ENCODE measurements at regions not wholly inside any gene's neighbourhood (a gene's known extent, or its start where the extent isn't known, plus 50 kb on each side); places are given as distances from the start of the nearest gene placed in this dataset.

DNA sequence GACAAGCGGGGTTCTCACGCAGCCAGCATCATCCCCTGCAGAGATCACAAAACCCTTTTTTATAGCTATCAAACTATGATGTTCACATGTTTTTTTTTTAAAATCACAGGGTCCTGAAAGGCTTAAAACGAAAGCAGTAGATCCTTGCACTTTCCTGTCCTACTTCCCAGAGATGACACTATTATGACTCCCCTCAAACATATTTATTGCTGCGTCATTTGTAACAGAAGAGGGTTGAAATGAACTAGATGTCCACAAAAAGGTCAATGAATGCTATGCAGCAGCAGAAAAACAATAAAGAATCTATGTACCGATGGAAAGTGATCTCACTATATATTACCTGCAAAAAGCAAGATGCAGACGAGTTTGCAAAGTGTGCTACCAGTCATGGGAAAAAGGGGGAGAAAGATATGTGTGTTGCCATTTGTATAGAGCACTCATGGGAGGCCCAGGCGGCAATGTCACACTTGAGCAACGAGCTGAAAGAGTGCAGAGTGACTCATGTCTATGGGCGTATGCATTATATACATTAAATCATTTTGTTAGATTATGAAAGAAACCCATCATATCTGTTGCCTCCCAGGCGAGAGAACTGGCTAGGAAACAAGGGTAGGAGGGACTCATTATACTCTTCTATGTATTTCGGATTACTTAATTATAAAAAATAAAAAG lies 68.9 kb upstream of the PARP1 start:
- TF ChIP-seq ZFYVE20 (CRISPR knock-in tag; IDR thresholded peaks at IDR 0.05; ENCODE audit: borderline replicate concordance, low read depth) (no peak), RNF2 (conservative IDR thresholded peaks at IDR 0.05; ENCODE audit: low read depth) (no peak), U2AF1 (optimal IDR thresholded peaks at IDR 0.05; ENCODE audit: low read depth, low read length) (no peak), POLR2A (IDR thresholded peaks at IDR 0.05; ENCODE audit: insufficient read depth in 1 of 2, low read depth in 2 of 2, low read length in 2 of 2) (no peak), EP300 (IDR thresholded peaks at IDR 0.05; ENCODE audit: low read depth in 2 of 2, low read length in 2 of 2) (no peak), EP300 (CRISPR knock-in tag; IDR thresholded peaks at IDR 0.05; ENCODE audit: borderline replicate concordance) (no peak), RXRA (CRISPR knock-in tag; IDR thresholded peaks at IDR 0.05) (no peak), ZNF549 (CRISPR knock-in tag; IDR thresholded peaks at IDR 0.05) (no peak), ZZZ3 (CRISPR knock-in tag; IDR thresholded peaks at IDR 0.05; ENCODE audit: borderline replicate concordance) (no peak)
- TF ChIP-seq, protein P1, sequence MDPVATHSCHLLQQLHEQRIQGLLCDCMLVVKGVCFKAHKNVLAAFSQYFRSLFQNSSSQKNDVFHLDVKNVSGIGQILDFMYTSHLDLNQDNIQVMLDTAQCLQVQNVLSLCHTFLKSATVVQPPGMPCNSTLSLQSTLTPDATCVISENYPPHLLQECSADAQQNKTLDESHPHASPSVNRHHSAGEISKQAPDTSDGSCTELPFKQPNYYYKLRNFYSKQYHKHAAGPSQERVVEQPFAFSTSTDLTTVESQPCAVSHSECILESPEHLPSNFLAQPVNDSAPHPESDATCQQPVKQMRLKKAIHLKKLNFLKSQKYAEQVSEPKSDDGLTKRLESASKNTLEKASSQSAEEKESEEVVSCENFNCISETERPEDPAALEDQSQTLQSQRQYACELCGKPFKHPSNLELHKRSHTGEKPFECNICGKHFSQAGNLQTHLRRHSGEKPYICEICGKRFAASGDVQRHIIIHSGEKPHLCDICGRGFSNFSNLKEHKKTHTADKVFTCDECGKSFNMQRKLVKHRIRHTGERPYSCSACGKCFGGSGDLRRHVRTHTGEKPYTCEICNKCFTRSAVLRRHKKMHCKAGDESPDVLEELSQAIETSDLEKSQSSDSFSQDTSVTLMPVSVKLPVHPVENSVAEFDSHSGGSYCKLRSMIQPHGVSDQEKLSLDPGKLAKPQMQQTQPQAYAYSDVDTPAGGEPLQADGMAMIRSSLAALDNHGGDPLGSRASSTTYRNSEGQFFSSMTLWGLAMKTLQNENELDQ (CRISPR knock-in tag; IDR thresholded peaks at IDR 0.05; ENCODE audit: borderline replicate concordance), result no peak
- TF ChIP-seq, protein P2, sequence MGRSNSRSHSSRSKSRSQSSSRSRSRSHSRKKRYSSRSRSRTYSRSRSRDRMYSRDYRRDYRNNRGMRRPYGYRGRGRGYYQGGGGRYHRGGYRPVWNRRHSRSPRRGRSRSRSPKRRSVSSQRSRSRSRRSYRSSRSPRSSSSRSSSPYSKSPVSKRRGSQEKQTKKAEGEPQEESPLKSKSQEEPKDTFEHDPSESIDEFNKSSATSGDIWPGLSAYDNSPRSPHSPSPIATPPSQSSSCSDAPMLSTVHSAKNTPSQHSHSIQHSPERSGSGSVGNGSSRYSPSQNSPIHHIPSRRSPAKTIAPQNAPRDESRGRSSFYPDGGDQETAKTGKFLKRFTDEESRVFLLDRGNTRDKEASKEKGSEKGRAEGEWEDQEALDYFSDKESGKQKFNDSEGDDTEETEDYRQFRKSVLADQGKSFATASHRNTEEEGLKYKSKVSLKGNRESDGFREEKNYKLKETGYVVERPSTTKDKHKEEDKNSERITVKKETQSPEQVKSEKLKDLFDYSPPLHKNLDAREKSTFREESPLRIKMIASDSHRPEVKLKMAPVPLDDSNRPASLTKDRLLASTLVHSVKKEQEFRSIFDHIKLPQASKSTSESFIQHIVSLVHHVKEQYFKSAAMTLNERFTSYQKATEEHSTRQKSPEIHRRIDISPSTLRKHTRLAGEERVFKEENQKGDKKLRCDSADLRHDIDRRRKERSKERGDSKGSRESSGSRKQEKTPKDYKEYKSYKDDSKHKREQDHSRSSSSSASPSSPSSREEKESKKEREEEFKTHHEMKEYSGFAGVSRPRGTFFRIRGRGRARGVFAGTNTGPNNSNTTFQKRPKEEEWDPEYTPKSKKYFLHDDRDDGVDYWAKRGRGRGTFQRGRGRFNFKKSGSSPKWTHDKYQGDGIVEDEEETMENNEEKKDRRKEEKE (IDR thresholded peaks at IDR 0.05), result no peak
- TF ChIP-seq, protein P3, sequence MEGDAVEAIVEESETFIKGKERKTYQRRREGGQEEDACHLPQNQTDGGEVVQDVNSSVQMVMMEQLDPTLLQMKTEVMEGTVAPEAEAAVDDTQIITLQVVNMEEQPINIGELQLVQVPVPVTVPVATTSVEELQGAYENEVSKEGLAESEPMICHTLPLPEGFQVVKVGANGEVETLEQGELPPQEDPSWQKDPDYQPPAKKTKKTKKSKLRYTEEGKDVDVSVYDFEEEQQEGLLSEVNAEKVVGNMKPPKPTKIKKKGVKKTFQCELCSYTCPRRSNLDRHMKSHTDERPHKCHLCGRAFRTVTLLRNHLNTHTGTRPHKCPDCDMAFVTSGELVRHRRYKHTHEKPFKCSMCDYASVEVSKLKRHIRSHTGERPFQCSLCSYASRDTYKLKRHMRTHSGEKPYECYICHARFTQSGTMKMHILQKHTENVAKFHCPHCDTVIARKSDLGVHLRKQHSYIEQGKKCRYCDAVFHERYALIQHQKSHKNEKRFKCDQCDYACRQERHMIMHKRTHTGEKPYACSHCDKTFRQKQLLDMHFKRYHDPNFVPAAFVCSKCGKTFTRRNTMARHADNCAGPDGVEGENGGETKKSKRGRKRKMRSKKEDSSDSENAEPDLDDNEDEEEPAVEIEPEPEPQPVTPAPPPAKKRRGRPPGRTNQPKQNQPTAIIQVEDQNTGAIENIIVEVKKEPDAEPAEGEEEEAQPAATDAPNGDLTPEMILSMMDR (CRISPR knock-in tag; IDR thresholded peaks at IDR 0.05), result no peak
- TF ChIP-seq, protein P4, sequence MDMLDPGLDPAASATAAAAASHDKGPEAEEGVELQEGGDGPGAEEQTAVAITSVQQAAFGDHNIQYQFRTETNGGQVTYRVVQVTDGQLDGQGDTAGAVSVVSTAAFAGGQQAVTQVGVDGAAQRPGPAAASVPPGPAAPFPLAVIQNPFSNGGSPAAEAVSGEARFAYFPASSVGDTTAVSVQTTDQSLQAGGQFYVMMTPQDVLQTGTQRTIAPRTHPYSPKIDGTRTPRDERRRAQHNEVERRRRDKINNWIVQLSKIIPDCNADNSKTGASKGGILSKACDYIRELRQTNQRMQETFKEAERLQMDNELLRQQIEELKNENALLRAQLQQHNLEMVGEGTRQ (IDR thresholded peaks at IDR 0.05; ENCODE audit: low read depth, low read length), result no peak
- TF ChIP-seq, protein P4 (CRISPR knock-in tag; IDR thresholded peaks at IDR 0.05; ENCODE audit: borderline replicate concordance), result no peak
- TF ChIP-seq, protein P5, sequence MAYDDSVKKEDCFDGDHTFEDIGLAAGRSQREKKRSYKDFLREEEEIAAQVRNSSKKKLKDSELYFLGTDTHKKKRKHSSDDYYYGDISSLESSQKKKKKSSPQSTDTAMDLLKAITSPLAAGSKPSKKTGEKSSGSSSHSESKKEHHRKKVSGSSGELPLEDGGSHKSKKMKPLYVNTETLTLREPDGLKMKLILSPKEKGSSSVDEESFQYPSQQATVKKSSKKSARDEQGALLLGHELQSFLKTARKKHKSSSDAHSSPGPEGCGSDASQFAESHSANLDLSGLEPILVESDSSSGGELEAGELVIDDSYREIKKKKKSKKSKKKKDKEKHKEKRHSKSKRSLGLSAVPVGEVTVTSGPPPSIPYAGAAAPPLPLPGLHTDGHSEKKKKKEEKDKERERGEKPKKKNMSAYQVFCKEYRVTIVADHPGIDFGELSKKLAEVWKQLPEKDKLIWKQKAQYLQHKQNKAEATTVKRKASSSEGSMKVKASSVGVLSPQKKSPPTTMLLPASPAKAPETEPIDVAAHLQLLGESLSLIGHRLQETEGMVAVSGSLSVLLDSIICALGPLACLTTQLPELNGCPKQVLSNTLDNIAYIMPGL (CRISPR knock-in tag; IDR thresholded peaks at IDR 0.05; ENCODE audit: borderline replicate concordance in 1 of 2, low read depth in 1 of 2), result no peak
- TF ChIP-seq, protein P6, sequence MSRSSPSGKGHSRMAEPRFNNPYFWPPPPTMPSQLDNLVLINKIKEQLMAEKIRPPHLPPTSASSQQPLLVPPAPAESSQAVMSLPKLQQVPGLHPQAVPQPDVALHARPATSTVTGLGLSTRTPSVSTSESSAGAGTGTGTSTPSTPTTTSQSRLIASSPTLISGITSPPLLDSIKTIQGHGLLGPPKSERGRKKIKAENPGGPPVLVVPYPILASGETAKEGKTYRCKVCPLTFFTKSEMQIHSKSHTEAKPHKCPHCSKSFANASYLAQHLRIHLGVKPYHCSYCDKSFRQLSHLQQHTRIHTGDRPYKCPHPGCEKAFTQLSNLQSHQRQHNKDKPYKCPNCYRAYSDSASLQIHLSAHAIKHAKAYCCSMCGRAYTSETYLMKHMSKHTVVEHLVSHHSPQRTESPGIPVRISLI (CRISPR knock-in tag; IDR thresholded peaks at IDR 0.05; ENCODE audit: borderline replicate concordance), result no peak
